ENCODE measurements at regions not wholly inside any gene's neighbourhood (a gene's known extent, or its start where the extent isn't known, plus 50 kb on each side); places are given as distances from the start of the nearest gene placed in this dataset.

GRCh38 chr11:121383716-121384115, 68.4 kb upstream of the SORL1 start:
- H3K9ac ChIP-seq (replicated peaks; ENCODE audit: extremely low read depth, insufficient read depth, low read length), result no peak overlapping the region
- intact Hi-C loops (cut with micrococcal nuclease), result no loop called here
- H3K4me3 ChIP-seq (replicated peaks in 1 of 3; ENCODE audit: insufficient read depth in 1 of 3, low read depth in 1 of 3, low read length in 3 of 3), result no peak overlapping the region
- H2AFZ ChIP-seq (ENCODE audit: low read depth, low read length), result no peak overlapping the region
- no peaks in the 10 kb centered on the region for H3K79me2 ChIP-seq (ENCODE audit: control insufficient read depth, insufficient read depth, low read length)
- H3K9me3 ChIP-seq (replicated peaks; ENCODE audit: control insufficient read depth, insufficient read depth, low read length), result no peaks in the 10 kb centered on the region
- dilution Hi-C loops (cut with MboI; ENCODE audit: extremely low pct_ligation_motif_present, low sequenced_read_pairs), result no loop called here
- no TSS peak for BruUV-seq (replicated peaks)
- H3K36me3 ChIP-seq (ENCODE audit: control insufficient read depth in 2 of 2, extremely low read depth in 1 of 2, insufficient read depth in 2 of 2, low read length in 2 of 2), result no peaks in the 10 kb centered on the region
- POLR2A ChIA-PET, result no interaction called here
- CTCF ChIA-PET, result no interaction called here
- FAIRE-seq (no peak), DNase-seq (ENCODE audit: low read depth, low spot score) (no peak)
- no peaks in the 10 kb centered on the region for H3K9me1 ChIP-seq (replicated peaks; ENCODE audit: control insufficient read depth, extremely low read depth, insufficient read depth, low read length)
- H3K27me3 ChIP-seq (ENCODE audit: control insufficient read depth in 2 of 2, insufficient read depth in 2 of 2, low read length in 2 of 2), result no peaks in the 10 kb centered on the region
- no peak overlapping the region for H3K4me2 ChIP-seq (ENCODE audit: insufficient read depth, low read length)
- TF ChIP-seq POLR2A (IDR thresholded peaks at IDR 0.05; ENCODE audit: low read depth, low read length), result no peak
- TF ChIP-seq FOS (IDR thresholded peaks at IDR 0.05; ENCODE audit: borderline replicate concordance, insufficient read depth, low read length), result no peak
- TF ChIP-seq MAX (IDR thresholded peaks at IDR 0.05; ENCODE audit: insufficient read depth, insufficient read length), result no peak
- TF ChIP-seq GATA2 (IDR thresholded peaks at IDR 0.05; ENCODE audit: insufficient read depth, insufficient read length, low read depth, low read length), result no peak
- no peaks in the 10 kb centered on the region for H4K20me1 ChIP-seq (replicated peaks; ENCODE audit: control insufficient read depth, extremely low read depth, insufficient read depth, low read length)
- H3K27ac ChIP-seq (ENCODE audit: insufficient read depth, low read depth, low read length), result no peak overlapping the region
- no peaks in the 10 kb centered on the region for H3K4me1 ChIP-seq (ENCODE audit: control insufficient read depth, extremely low read depth, insufficient read depth, low read length)

- CTCF ChIA-PET, result no interaction called here
Observed at GRCh38 chr11:121385688-121386087, 66.4 kb upstream of the SORL1 start.

More at GRCh38 chr11:121385688-121386087, 66.4 kb upstream of the SORL1 start:
- H3K79me2 ChIP-seq (ENCODE audit: control insufficient read depth, insufficient read depth, low read length), result no peaks in the 10 kb centered on the region
- FAIRE-seq, result no peak
- no peaks in the 10 kb centered on the region for H3K4me1 ChIP-seq (ENCODE audit: control insufficient read depth, extremely low read depth, insufficient read depth, low read length)
- no peak overlapping the region for H3K27ac ChIP-seq (ENCODE audit: insufficient read depth, low read depth, low read length)
- H3K9me3 ChIP-seq (replicated peaks; ENCODE audit: control insufficient read depth, insufficient read depth, low read length), result no peaks in the 10 kb centered on the region
- no peaks in the 10 kb centered on the region for H3K36me3 ChIP-seq (ENCODE audit: control insufficient read depth in 2 of 2, extremely low read depth in 1 of 2, insufficient read depth in 2 of 2, low read length in 2 of 2)
- H3K27me3 ChIP-seq (ENCODE audit: control insufficient read depth in 2 of 2, insufficient read depth in 2 of 2, low read length in 2 of 2), result no peaks in the 10 kb centered on the region
- POLR2A ChIA-PET, result no interaction called here
- dilution Hi-C loops (cut with MboI; ENCODE audit: extremely low pct_ligation_motif_present, low sequenced_read_pairs), result no loop called here
- H3K4me2 ChIP-seq (ENCODE audit: insufficient read depth, low read length), result no peak overlapping the region
- no TSS peak for BruUV-seq (replicated peaks)
- no peak for DNase-seq (ENCODE audit: low read depth, low spot score)
- intact Hi-C loops (cut with micrococcal nuclease), result no loop called here
- no peaks in the 10 kb centered on the region for H3K9me1 ChIP-seq (replicated peaks; ENCODE audit: control insufficient read depth, extremely low read depth, insufficient read depth, low read length)
- no peaks in the 10 kb centered on the region for H4K20me1 ChIP-seq (replicated peaks; ENCODE audit: control insufficient read depth, extremely low read depth, insufficient read depth, low read length)
- TF ChIP-seq POLR2AphosphoS5 (IDR thresholded peaks at IDR 0.05; ENCODE audit: insufficient read depth, low read depth, low read length) (no peak), GATA2 (IDR thresholded peaks at IDR 0.05; ENCODE audit: insufficient read depth, insufficient read length, low read depth, low read length) (no peak), CTCF (IDR thresholded peaks at IDR 0.05; ENCODE audit: extremely low read depth in 1 of 2, insufficient read depth in 1 of 2, low read depth in 1 of 2, low read length in 2 of 2) (no peak), MAX (IDR thresholded peaks at IDR 0.05; ENCODE audit: insufficient read depth, insufficient read length) (no peak), MYC (IDR thresholded peaks at IDR 0.05; ENCODE audit: low read depth, low read length) (no peak), EZH2 (IDR thresholded peaks at IDR 0.05; ENCODE audit: borderline replicate concordance, low read depth, low read length, severe bottlenecking) (no peak), FOS (IDR thresholded peaks at IDR 0.05; ENCODE audit: borderline replicate concordance, insufficient read depth, low read length) (no peak), JUN (IDR thresholded peaks at IDR 0.05; ENCODE audit: borderline replicate concordance, insufficient read depth, insufficient read length, low read depth) (no peak), POLR2A (IDR thresholded peaks at IDR 0.05; ENCODE audit: low read depth, low read length) (no peak)
- H2AFZ ChIP-seq (ENCODE audit: low read depth, low read length), result no peak overlapping the region
- no peak overlapping the region for H3K9ac ChIP-seq (replicated peaks; ENCODE audit: extremely low read depth, insufficient read depth, low read length)
- H3K4me3 ChIP-seq (replicated peaks in 1 of 3; ENCODE audit: insufficient read depth in 1 of 3, low read depth in 1 of 3, low read length in 3 of 3), result no peak overlapping the region
